NCI-H2196 (cell line): ENCODE measurements at regions not wholly inside any gene's neighbourhood (a gene's known extent, or its start where the extent isn't known, plus 50 kb on each side); places are given as distances from the start of the nearest gene placed in this dataset.
"Not testable (repeated sequence)": the region's sequence is repeated elsewhere in the genome, so short reads cannot be mapped to it uniquely, and the experiment has no call there.

Experiments used
- DNase-seq: peaks from one replicate; lab custom pipeline; 2025; ENCODE audit not compliant: unreplicated experiment; lab: John Stamatoyannopoulos, UW

GRCh38 chr7:76926416-76926815 lies 105.7 kb downstream of the SPDYE17 start:
- DNase-seq = not testable (repeated sequence)

DNA sequence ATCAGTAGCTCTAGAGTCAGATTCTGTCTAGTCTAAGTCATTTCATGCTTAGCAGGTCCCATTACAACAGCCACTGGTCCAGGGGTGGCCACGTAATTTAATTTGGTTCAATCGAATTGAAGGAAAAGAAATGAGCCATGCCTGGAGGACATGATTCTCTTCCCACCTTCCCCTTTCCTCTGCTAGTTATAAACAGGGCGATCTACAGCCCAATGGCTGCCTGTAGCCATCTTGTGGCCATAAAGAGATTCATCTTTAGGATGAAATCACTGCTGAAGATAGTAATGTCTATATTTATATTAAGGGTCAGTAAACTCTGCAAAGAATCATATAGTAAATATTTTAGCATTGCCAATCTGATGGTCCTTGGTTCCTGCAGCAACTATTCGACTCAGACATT lies 107.4 kb downstream of the SPDYE17 start:
- DNase-seq = not testable (repeated sequence)

- DNase-seq = not testable (repeated sequence)
Measured at GRCh38 chr7:76918619-76919018, 113.5 kb downstream of the SPDYE17 start.

DNA sequence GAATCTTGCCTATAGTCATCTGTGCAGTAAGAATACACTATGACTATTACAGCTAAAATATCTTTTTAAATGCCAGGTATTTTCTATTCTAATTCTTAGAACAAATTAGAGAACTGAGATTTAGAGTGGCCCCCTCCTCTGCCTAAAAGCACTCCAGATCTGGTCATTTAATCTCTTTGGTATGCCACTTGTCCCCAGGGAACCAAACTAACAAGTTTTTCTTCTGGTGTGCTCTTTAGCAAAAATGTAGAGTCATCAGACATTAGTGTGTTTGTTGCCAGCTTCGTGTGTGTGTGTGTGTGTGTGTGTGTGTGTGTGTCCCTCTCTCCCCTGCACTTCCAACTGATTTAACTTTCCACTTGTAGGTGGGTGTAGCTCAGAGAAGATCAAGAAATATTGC lies 117.8 kb downstream of the SPDYE17 start:
- peak; percentile 4 for DNase-seq

- not testable (repeated sequence) for DNase-seq
Measured at GRCh38 chr7:76912011-76912814, 119.9 kb downstream of the SPDYE17 start.

- not testable (repeated sequence) for DNase-seq
Measured at GRCh38 chr7:76904688-76905087, 127.5 kb downstream of the SPDYE17 start.

- not testable (repeated sequence) for DNase-seq
Measured at GRCh38 chr7:76901944-76902710, 130.0 kb downstream of the SPDYE17 start.

DNA sequence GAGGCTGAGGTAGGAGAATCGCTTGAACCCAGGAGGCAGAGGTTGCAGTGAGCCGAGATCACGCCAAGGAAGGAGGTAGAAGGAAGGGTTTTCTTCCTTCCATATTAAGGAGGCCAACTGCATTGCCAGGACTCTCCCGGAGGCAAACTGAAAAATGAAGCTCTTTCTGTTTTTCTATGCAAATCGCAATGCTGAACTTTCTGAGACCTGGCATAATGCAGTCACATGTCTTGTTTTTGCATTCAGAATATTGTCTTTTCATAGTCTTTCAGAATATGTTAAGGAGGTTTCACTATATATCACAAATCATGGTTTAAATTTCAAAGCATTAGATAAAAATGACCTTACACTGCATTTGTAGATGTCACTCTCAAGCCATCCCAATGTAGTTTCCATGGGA lies 133.4 kb downstream of the SPDYE17 start:
- DNase-seq = not testable (repeated sequence)

GRCh38 chr7:76897007-76897406 lies 135.2 kb downstream of the SPDYE17 start:
- not testable (repeated sequence) for DNase-seq

- not testable (repeated sequence) for DNase-seq
Measured at GRCh38 chr7:76895696-76896095, 136.5 kb downstream of the SPDYE17 start.

GRCh38 chr7:76891771-76892170 lies 140.4 kb downstream of the SPDYE17 start:
- DNase-seq = not testable (repeated sequence)

DNA sequence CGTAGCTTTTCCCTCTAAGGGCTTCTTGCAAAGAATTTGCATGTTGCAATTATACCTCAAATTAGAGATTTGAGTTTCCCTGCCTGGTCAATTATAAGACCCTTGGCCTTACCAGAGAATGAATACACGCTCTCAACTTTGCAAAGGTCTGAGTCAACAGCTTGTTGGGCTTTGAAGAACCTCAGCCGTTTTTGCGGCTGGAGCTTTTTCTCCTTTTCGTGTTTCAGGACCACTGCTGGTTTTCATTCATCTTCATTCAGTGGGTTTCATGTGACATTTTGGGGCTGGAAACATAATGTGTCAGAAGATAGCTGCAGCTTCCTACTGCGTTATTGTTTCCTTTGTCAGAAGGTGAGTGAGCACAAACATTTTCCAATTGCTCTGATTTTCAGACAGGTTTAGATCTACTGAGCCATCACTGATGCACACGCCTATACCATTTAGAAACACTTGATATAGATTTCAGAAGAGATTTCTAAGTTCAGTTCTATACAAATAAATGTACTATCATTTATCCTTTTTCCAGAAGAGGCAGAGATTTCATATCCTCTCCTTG lies 152.3 kb downstream of the SPDYE17 start:
- DNase-seq = not testable (repeated sequence)

DNA sequence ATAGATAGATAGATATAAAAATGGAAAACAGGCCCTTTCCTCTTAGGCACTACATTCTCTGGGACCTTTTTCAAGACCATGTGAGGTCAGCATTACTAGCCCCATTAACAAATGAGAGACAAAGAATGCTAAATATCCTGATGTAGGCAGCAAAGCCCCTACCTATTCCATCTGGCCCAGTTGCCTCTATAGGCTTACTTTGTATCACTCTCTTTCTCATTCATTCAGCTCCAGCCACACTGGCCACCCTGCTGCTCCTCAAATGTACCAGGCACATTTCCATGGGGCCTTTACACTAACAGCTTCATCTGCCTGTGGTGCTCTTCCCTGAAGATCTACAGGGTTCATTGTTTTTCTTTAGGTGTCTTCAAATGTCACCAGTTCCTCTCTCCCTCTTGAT lies 156.4 kb downstream of the SPDYE17 start:
- not testable (repeated sequence) for DNase-seq

DNA sequence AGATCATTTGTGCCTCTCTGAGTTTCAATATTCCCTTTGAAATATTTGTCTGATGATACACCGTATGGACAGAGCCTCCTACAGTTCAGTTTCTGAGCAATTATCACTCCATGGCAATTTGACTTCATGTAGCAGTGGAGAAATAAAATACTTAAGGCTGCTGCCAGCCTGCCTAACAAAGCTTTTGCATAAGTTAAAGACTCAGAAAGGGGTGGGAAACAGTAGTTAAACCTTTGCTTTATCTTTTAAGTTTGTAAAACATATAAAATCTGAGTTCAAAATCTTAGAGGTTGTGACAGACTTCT lies 161.7 kb downstream of the SPDYE17 start:
- DNase-seq = not testable (repeated sequence)

GRCh38 chr7:76867364-76867889 lies 164.7 kb downstream of the SPDYE17 start:
- not testable (repeated sequence) for DNase-seq

DNA sequence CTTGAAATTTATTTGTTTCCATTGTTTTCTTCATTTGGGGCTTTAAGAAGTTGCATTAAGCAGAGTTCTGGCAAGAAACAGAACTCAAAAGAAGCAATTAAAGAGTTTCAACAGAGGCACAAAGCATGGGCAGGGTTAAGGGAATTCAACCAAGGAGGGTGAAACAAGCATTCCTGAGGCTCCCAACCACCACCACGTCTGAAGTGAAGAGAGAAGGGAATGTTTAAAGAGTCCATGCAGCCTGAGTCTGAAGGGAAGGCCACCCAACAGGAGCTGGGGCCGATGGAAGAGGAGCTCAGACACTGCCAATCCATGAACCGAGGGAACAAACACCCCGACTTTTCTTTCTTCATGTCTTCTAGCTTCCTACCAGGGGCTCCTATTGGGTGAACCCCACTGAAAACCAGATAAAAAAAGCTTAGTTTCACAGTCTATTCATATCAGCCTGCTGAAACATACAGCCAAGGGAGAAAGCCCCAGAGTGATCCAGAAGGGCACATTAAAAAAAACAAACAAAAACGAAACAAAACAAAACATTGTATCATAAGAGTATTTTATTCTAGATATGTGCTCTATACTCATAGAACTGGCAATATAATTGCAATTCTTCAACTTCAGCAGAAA lies 168.9 kb downstream of the SPDYE17 start:
- not testable (repeated sequence) for DNase-seq

DNA sequence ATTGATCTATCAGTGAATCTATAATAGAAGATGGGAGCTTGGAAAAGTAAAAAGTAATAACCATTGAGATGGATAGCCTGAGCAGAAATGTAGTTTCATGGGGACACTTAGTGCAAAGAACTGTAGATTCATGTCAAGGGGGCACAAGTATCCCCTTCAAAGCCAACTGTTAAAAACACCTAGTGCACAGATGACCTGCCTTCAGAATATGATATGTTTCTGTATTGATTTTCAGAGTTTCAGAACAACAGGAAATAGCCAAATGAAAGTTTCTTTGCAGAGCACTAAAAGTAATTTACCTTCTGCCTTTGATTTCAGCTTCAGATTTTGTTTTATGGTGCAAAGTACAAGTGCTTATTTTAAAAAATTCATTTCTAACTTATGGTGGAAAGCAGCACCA lies 169.9 kb downstream of the SPDYE17 start:
- not testable (repeated sequence) for DNase-seq

- DNase-seq = not testable (repeated sequence)
Measured at GRCh38 chr7:76859933-76860332, 172.2 kb downstream of the SPDYE17 start.

DNA sequence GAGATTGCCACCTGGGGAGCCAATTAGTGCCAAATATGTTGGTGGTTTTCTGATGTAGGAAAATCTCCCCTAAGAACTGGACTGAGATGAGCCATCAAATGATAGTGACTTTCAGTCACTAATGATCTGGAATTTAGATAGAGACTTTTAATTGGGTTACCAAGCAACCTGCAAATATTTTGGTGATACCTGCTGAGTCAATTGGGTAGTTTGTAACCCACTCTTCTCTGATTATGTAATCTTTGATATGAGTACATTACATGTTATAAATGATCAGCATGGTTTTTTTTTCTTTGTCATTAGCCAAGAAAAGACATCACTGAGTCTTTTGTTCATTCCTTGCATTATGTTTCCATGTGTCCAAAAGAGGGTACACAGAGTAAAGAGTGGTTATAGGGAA lies 177.5 kb downstream of the SPDYE17 start:
- DNase-seq = not testable (repeated sequence)

DNA sequence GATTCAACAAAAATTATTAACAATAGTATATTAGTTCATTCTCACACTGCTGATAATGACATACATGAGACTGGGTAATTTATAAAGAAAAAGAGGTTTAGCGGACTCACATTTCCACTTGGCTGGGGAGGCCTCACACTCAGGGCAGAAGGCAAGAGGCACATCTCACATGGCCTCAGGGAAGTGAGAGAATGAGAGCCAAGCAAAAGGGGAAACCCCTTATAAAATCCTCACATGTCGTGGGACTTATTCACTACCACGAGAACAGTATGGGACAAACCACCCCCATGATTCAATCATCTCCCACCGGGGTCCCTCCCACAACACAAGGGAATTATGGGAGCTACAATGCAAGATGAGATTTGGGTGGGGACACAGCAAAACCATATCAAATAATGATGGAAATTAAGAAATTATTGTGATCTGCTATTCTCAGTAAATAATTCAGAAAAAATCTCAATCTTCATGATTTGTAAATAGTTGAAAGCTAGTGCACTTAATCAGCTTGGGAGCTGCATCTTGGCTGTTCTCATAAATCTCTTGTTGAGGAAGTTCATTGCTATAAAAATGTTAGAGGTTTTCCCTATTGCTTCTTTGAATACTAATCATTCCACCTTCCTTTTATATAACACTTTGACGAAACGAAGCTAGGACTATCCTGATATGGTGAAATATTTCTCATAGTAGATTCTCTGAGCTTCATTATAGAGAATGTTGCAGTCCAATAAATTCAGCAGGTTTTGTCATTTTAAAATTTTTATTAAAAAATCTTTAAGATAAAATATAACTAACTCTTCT lies 179.2 kb downstream of the SPDYE17 start:
- DNase-seq = not testable (repeated sequence)
